ENCODE measurements at regions not wholly inside any gene's neighbourhood (a gene's known extent, or its start where the extent isn't known, plus 50 kb on each side); places are given as distances from the start of the nearest gene placed in this dataset.

GRCh38 chr4:57205580-57205979, 95.4 kb upstream of the IGFBP7 start (continued):
- TF ChIP-seq CSRNP3 (CRISPR knock-in tag; IDR thresholded peaks at IDR 0.05) = no peak
- no peak for TF ChIP-seq ZFP30 (CRISPR knock-in tag; IDR thresholded peaks at IDR 0.05)
- no peak for TF ChIP-seq ZNF8 (CRISPR knock-in tag; IDR thresholded peaks at IDR 0.05)

GRCh38 chr4:57200799-57201327, 90.7 kb upstream of the IGFBP7 start:
- no peak for ATAC-seq
- TF ChIP-seq RARB (CRISPR knock-in tag; IDR thresholded peaks at IDR 0.05) (no peak), ZNF70 (CRISPR knock-in tag; IDR thresholded peaks at IDR 0.05) (no peak), OSR1 (CRISPR knock-in tag; IDR thresholded peaks at IDR 0.05) (no peak)

- no peak for ATAC-seq
- TF ChIP-seq CREB5 (CRISPR knock-in tag; IDR thresholded peaks at IDR 0.05; ENCODE audit: low read depth) (no peak), PPARA (CRISPR knock-in tag; IDR thresholded peaks at IDR 0.05; ENCODE audit: borderline replicate concordance) (no peak), BACH2 (CRISPR knock-in tag; IDR thresholded peaks at IDR 0.05; ENCODE audit: borderline replicate concordance) (no peak)
These were observed 89.1 kb upstream of the IGFBP7 start for GRCh38 chr4:57199267-57199666.

GRCh38 chr4:57195622-57196021, 85.4 kb upstream of the IGFBP7 start:
- ATAC-seq = no peak
- TF ChIP-seq CREB5 (CRISPR knock-in tag; IDR thresholded peaks at IDR 0.05; ENCODE audit: low read depth) (no peak), PPARA (CRISPR knock-in tag; IDR thresholded peaks at IDR 0.05; ENCODE audit: borderline replicate concordance) (no peak), RARB (CRISPR knock-in tag; IDR thresholded peaks at IDR 0.05) (no peak), ZNF70 (CRISPR knock-in tag; IDR thresholded peaks at IDR 0.05) (no peak), CSDC2 (CRISPR knock-in tag; IDR thresholded peaks at IDR 0.05) (no peak), GLIS3 (CRISPR knock-in tag; IDR thresholded peaks at IDR 0.05) (no peak), POU6F1 (CRISPR knock-in tag; IDR thresholded peaks at IDR 0.05; ENCODE audit: borderline replicate concordance, low read depth) (no peak), ISL1 (CRISPR knock-in tag; IDR thresholded peaks at IDR 0.05) (no peak), ZC3H10 (CRISPR knock-in tag; IDR thresholded peaks at IDR 0.05) (no peak), ESRRG (CRISPR knock-in tag; IDR thresholded peaks at IDR 0.05) (no peak)

GRCh38 chr4:57194068-57194611, 84.0 kb upstream of the IGFBP7 start:
- no peak for TF ChIP-seq RARB (CRISPR knock-in tag; IDR thresholded peaks at IDR 0.05)
- TF ChIP-seq ZFP3 (CRISPR knock-in tag; IDR thresholded peaks at IDR 0.05) = no peak
- no peak for TF ChIP-seq CREB5 (CRISPR knock-in tag; IDR thresholded peaks at IDR 0.05; ENCODE audit: low read depth)
- no peak for TF ChIP-seq ARNTL (CRISPR knock-in tag; IDR thresholded peaks at IDR 0.05; ENCODE audit: borderline replicate concordance, low read depth)
- no peak for TF ChIP-seq CSRNP3 (CRISPR knock-in tag; IDR thresholded peaks at IDR 0.05)
- no peak for TF ChIP-seq OSR1 (CRISPR knock-in tag; IDR thresholded peaks at IDR 0.05)
- no peak for TF ChIP-seq ZNF70 (CRISPR knock-in tag; IDR thresholded peaks at IDR 0.05)
- ATAC-seq = no peak

Data from SK-N-SH treated with all-trans-retinoic acid at 6 μM for 48 hours (cell line).